CD8-positive, alpha-beta memory T cell (primary cell): ENCODE measurements at regions not wholly inside any gene's neighbourhood (a gene's known extent, or its start where the extent isn't known, plus 50 kb on each side); places are given as distances from the start of the nearest gene placed in this dataset.

Experiments used
- CTCF ChIA-PET: fragments of 350-600 bp; sonication (Branson Sonifier 250); formaldehyde crosslinking; loops from one replicate; lab custom pipeline; 2021; ENCODE audit warnings: antibody characterized with exemption; lab: Charles Lee
- POLR2A ChIA-PET: fragments of 350-600 bp; sonication (Branson Sonifier 250); formaldehyde crosslinking; loops from one replicate; lab custom pipeline; 2021; ENCODE audit warnings: antibody characterized with exemption; lab: Charles Lee
- DNase-seq, 5 donors: peaks; one replicate each; pipeline versions ENCODE4 v3.0.0 to v3.0.0-alpha.2; 2020 to 2022; ENCODE audit warnings: mixed read lengths in 1 of 5
- H3K27ac ChIP-seq: one replicate; pipeline ENCODE4 v1.7.0; 2013; ENCODE audit warnings: low read depth, mild to moderate bottlenecking, low read length, moderate library complexity
- H3K27me3 ChIP-seq: 2 replicates; pipeline ENCODE4 v1.7.0; 2013; ENCODE audit warnings: low read length, mild to moderate bottlenecking; ENCODE audit not compliant: insufficient read depth, poor library complexity, severe bottlenecking
- H3K36me3 ChIP-seq: 2 replicates; pipeline ENCODE4 v1.7.0; 2013; ENCODE audit warnings: mild to moderate bottlenecking, low read length, moderate library complexity; ENCODE audit not compliant: insufficient read depth
- H3K4me1 ChIP-seq: 2 replicates; pipeline ENCODE4 v1.7.0; 2013; ENCODE audit warnings: mild to moderate bottlenecking, low read length, moderate library complexity; ENCODE audit not compliant: insufficient read depth
- H3K4me3 ChIP-seq: 2 replicates; pipeline ENCODE4 v1.7.0; 2013; ENCODE audit warnings: mild to moderate bottlenecking, low read length
- H3K9me3 ChIP-seq: 2 replicates; pipeline ENCODE4 v1.7.0; 2013; ENCODE audit warnings: mild to moderate bottlenecking, low read length
- H3K27ac Mint-ChIP-seq, 8 donors: one replicate each; pipeline ENCODE4 v1.8.0; 2020 to 2021; ENCODE audit warnings: mixed read lengths in 8 of 8, mild to moderate bottlenecking in 6 of 8, inconsistent platforms in 3 of 8, moderate library complexity in 3 of 8
- H3K27me3 Mint-ChIP-seq, 2 donors: one replicate each; pipeline ENCODE4 v1.8.0; 2020 to 2021; ENCODE audit warnings: mixed read lengths in 2 of 2, mild to moderate bottlenecking in 1 of 2, moderate library complexity in 1 of 2
- H3K36me3 Mint-ChIP-seq, 3 donors: one replicate each; pipeline ENCODE4 v1.8.0; 2020 to 2021; ENCODE audit warnings: mixed read lengths in 3 of 3, inconsistent platforms in 1 of 3, mild to moderate bottlenecking in 1 of 3
- H3K4me1 Mint-ChIP-seq, 3 donors: one replicate each; pipeline ENCODE4 v1.8.0; 2020 to 2021; ENCODE audit warnings: mixed read lengths in 3 of 3, inconsistent platforms in 1 of 3, mild to moderate bottlenecking in 1 of 3
- H3K4me3 Mint-ChIP-seq, 7 donors: one replicate each; pipeline ENCODE4 v1.8.0; 2020 to 2021; ENCODE audit warnings: mixed read lengths in 7 of 7, mild to moderate bottlenecking in 6 of 7, moderate library complexity in 4 of 7, inconsistent platforms in 2 of 7
- H3K9me3 Mint-ChIP-seq, 5 donors: one replicate each; pipeline ENCODE4 v1.8.0; 2020 to 2022; ENCODE audit warnings: mixed read lengths in 5 of 5, mild to moderate bottlenecking in 3 of 5, moderate library complexity in 2 of 5, inconsistent platforms in 1 of 5

DNA sequence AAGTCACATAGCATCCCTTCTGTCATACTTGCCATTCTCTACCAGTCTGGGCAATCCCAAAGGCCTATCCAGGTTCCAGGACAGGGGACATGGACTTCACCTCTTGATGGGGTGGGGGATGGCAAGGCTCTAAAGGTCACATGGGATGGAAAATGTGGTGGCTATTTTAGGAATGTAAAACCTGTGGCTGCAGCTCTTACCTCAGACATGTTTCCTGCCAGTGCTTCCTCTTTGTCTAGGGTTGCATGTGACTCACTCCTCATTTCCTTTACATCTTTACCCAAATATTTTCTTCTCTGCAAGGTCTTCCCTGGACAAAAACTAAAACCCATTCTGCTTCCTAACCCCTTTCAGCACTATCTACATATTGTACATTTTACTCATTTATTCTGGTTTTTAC is 135.7 kb downstream of the BTBD3 start:
- no peaks in the 10 kb centered on the region for H3K9me3 ChIP-seq
- Mint-ChIP-seq H3K4me1 (peaks cover 0 to 2% (median 0%) of the 10 kb centered on the region in 3 donors), H3K4me3 (no peak overlapping the region), H3K9me3 (peaks cover 4 to 13% (median 10%) of the 10 kb centered on the region in 5 donors), H3K36me3 (no peaks in the 10 kb centered on the region), H3K27me3 (no peaks in the 10 kb centered on the region), H3K27ac (no peak overlapping the region)
- no peaks in the 10 kb centered on the region for H3K4me1 ChIP-seq
- no peak for DNase-seq
- no peak overlapping the region for H3K27ac ChIP-seq
- no peak overlapping the region for H3K4me3 ChIP-seq
- ChIA-PET CTCF (no interaction called here), POLR2A (no interaction called here)
- H3K36me3 ChIP-seq: no peaks in the 10 kb centered on the region
- no peaks in the 10 kb centered on the region for H3K27me3 ChIP-seq

DNA sequence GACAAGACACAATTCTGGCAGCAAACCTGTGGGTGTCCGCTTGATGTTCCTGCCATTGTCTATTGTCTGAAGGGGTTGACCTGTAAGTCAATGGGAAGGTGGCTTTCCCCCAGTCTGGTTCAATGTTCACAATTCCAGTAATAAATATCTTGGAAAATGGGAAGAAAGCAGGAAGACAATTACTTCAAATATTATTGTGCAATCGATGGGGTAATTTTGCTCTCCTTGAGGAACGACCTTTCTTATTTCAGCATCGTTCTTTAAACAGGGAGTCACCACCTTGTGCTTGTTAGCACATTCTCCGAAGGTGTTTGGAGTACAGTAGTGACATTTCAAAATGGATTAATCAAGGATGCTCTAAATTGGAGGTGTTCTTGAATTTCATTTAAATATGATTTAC is 136.9 kb downstream of the BTBD3 start:
- no peaks in the 10 kb centered on the region for H3K4me1 ChIP-seq
- Mint-ChIP-seq H3K9me3 (peaks cover 5 to 15% (median 10%) of the 10 kb centered on the region in 5 donors), H3K4me1 (peaks cover 0 to 2% (median 0%) of the 10 kb centered on the region in 3 donors), H3K36me3 (no peaks in the 10 kb centered on the region), H3K4me3 (no peak overlapping the region), H3K27ac (no peak overlapping the region), H3K27me3 (no peaks in the 10 kb centered on the region)
- POLR2A ChIA-PET: no interaction called here
- no peak overlapping the region for H3K27ac ChIP-seq
- H3K36me3 ChIP-seq: no peaks in the 10 kb centered on the region
- CTCF ChIA-PET: no interaction called here
- no peak overlapping the region for H3K4me3 ChIP-seq
- no peak for DNase-seq
- H3K9me3 ChIP-seq: no peaks in the 10 kb centered on the region
- no peaks in the 10 kb centered on the region for H3K27me3 ChIP-seq

DNA sequence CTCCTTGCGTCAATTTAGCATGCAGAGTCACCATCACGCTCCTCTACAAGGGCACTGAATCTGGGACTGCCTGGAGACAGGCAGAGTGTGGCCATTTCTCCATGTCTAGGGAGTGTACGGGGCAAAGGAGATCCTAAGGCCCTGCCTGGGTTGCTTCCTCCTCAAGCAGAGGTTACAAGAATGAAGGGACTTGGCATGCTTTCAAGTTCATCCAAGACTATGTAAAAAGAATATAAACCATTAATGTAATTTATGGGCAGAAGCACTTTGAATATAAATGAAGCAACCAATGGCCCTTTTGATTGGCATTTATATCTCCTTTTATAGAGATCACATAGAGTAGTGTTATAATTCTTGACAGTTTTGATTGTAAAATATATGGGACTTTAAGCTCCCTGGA is 137.5 kb downstream of the BTBD3 start:
- POLR2A ChIA-PET: no interaction called here
- peaks cover 8 to 15% (median 10%) of the 10 kb centered on the region in 5 donors for H3K9me3 Mint-ChIP-seq
- Histone ChIP-seq H3K4me1 (no peaks in the 10 kb centered on the region), H3K4me3 (no peak overlapping the region), H3K36me3 (no peaks in the 10 kb centered on the region), H3K27me3 (no peaks in the 10 kb centered on the region), H3K9me3 (no peaks in the 10 kb centered on the region), H3K27ac (no peak overlapping the region)
- H3K4me1 Mint-ChIP-seq: peaks cover 0 to 2% (median 0%) of the 10 kb centered on the region in 3 donors
- H3K27ac Mint-ChIP-seq: no peak overlapping the region
- DNase-seq: no peak
- CTCF ChIA-PET: no interaction called here
- no peak overlapping the region for H3K4me3 Mint-ChIP-seq
- H3K36me3 Mint-ChIP-seq: no peaks in the 10 kb centered on the region
- no peaks in the 10 kb centered on the region for H3K27me3 Mint-ChIP-seq

DNA sequence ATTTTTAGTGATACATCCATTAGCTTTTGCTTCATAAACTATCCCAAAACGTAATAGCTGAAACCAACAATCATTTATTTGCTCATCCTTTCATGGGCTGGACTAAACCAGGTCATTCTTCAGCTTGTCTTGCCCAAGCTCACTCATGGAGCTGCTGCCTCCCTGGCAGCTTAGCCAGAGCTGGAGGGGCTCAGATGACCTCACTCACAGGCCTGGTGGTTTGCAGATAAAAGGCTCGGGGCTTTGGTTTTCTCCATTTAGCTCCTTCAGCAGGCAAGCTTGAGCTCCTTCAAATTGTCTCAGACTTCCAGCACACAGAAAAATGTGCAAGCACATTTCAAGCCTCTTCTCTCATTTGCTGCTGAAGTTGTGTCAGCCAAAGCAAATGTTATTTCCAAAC is 139.1 kb downstream of the BTBD3 start:
- CTCF ChIA-PET: no interaction called here
- H3K27me3 Mint-ChIP-seq: no peaks in the 10 kb centered on the region

DNA sequence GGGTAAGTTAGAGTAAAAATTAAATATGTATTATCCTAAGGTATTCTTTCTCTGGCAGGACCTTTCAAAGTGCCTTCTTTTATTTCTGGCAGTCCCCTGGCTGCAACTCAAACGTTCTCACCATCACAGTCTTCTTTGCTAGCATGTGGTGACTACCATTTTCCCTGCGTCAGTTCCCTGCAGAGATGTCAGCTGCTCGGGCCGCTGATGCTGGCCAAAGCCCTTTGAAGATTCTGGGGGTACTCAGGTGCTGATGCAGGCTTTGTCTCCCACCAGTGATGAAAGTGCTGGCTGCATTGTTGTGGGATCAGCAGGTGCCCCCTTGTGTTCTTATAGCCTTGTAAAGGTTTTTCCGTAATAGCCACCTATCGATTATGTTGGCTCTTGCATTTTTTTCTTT is 140.1 kb downstream of the BTBD3 start:
- peaks cover 6 to 20% (median 11%) of the 10 kb centered on the region in 5 donors for H3K9me3 Mint-ChIP-seq
- no peaks in the 10 kb centered on the region for H3K27me3 Mint-ChIP-seq
- CTCF ChIA-PET: no interaction called here
- H3K36me3 ChIP-seq: no peaks in the 10 kb centered on the region
- H3K4me1 ChIP-seq: no peaks in the 10 kb centered on the region
- H3K27me3 ChIP-seq: no peaks in the 10 kb centered on the region
- H3K27ac Mint-ChIP-seq: no peak overlapping the region
- peaks cover 0 to 2% (median 0%) of the 10 kb centered on the region in 3 donors for H3K4me1 Mint-ChIP-seq
- H3K4me3 Mint-ChIP-seq: no peak overlapping the region
- H3K27ac ChIP-seq: no peak overlapping the region
- POLR2A ChIA-PET: no interaction called here
- no peak overlapping the region for H3K4me3 ChIP-seq
- H3K36me3 Mint-ChIP-seq: no peaks in the 10 kb centered on the region
- no peaks in the 10 kb centered on the region for H3K9me3 ChIP-seq
- no peak for DNase-seq

More for the DNA sequence above, 139.1 kb downstream of the BTBD3 start:
- DNase-seq: no peak
- no peak overlapping the region for H3K4me3 ChIP-seq
- H3K4me1 ChIP-seq: no peaks in the 10 kb centered on the region
- H3K36me3 ChIP-seq: no peaks in the 10 kb centered on the region
- POLR2A ChIA-PET: no interaction called here
- Mint-ChIP-seq H3K36me3 (no peaks in the 10 kb centered on the region), H3K27ac (no peak overlapping the region), H3K4me3 (no peak overlapping the region), H3K4me1 (peaks cover 0 to 2% (median 0%) of the 10 kb centered on the region in 3 donors), H3K9me3 (peaks cover 6 to 20% (median 11%) of the 10 kb centered on the region in 5 donors)
- no peak overlapping the region for H3K27ac ChIP-seq
- no peaks in the 10 kb centered on the region for H3K9me3 ChIP-seq
- no peaks in the 10 kb centered on the region for H3K27me3 ChIP-seq

DNA sequence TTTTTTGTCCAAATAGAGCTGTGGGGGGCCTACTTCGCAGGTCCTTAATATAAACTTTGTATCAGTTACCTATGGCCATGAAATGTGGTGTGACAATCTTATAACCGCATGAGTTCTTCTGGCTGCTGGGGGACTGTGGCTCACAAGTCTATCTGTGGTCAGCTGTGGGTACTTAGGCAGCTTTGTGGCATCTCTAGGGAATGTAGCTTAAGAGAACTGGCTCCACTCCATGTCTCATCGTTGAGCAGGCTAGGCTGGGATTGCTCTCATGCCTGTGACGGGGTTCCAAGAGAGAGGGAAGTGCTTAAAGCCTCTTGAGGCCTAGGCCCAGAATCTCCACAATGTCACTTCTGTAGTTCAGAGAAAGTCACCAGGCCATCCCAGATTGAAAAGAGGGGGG is 140.5 kb downstream of the BTBD3 start:
- Mint-ChIP-seq H3K4me3 (no peak overlapping the region), H3K27ac (no peak overlapping the region), H3K27me3 (no peaks in the 10 kb centered on the region), H3K4me1 (peaks cover 0 to 2% (median 0%) of the 10 kb centered on the region in 3 donors), H3K9me3 (peaks cover 6 to 20% (median 11%) of the 10 kb centered on the region in 5 donors), H3K36me3 (no peaks in the 10 kb centered on the region)
- CTCF ChIA-PET: no interaction called here
- DNase-seq: no peak
- H3K27me3 ChIP-seq: no peaks in the 10 kb centered on the region
- POLR2A ChIA-PET: no interaction called here
- no peaks in the 10 kb centered on the region for H3K4me1 ChIP-seq
- no peak overlapping the region for H3K4me3 ChIP-seq
- H3K9me3 ChIP-seq: no peaks in the 10 kb centered on the region
- H3K36me3 ChIP-seq: no peaks in the 10 kb centered on the region
- H3K27ac ChIP-seq: no peak overlapping the region

DNA sequence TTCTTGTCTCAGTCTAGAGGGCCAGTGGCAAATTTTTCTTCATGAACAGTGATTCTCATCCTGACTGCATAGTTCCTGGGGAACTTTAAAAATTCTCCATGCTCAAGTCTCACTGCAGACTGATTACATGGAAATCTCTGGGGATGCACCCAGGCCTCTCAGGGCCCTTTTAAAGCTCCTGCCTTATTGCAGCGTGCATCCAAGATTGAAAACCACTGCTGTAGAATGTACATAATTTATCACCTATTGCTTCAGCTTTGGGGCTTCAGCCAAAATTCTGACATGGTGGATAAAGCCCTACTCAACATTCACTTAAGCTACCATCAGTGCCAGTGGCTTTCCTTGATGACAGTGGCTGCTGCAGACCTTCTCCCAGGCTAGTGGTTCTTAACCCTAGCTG is 143.8 kb downstream of the BTBD3 start:
- DNase-seq: no peak
- H3K36me3 ChIP-seq: no peaks in the 10 kb centered on the region
- H3K4me3 ChIP-seq: no peak overlapping the region
- no peaks in the 10 kb centered on the region for H3K36me3 Mint-ChIP-seq
- H3K27ac Mint-ChIP-seq: no peak overlapping the region
- H3K4me1 Mint-ChIP-seq: no peaks in the 10 kb centered on the region
- H3K27ac ChIP-seq: no peak overlapping the region
- no peak overlapping the region for H3K4me3 Mint-ChIP-seq
- no peaks in the 10 kb centered on the region for H3K4me1 ChIP-seq
- CTCF ChIA-PET: no interaction called here
- POLR2A ChIA-PET: no interaction called here
- H3K27me3 Mint-ChIP-seq: no peaks in the 10 kb centered on the region
- H3K9me3 Mint-ChIP-seq: peaks cover 4 to 13% (median 9%) of the 10 kb centered on the region in 5 donors
- no peaks in the 10 kb centered on the region for H3K9me3 ChIP-seq
- no peaks in the 10 kb centered on the region for H3K27me3 ChIP-seq

DNA sequence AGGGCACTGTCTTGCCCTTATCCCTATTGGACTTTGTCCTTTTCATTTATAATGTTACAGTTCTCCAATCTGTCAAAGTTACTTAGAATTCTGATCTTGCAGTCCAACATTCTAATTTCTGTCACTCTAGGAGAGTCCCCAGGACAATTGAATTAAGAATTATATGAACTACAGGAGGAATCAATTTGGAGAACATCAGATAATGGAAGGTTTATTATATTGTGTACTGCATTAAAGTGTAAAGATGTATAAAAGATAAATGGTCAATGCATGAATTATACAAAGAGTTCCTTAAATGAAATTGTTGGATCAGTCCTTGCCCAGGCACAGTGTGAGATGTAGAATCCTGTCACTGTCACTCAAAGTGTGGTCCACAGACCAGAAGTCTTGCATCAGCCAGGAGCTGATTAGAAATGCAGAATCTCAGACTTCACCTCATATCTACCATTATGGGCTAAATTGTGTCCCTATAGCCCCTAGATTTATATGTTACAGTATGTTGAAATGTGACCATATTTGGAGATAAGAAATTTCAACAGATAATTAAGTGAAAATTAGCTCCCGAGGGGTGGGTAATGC is 145.5 kb downstream of the BTBD3 start:
- no peak overlapping the region for H3K4me3 ChIP-seq
- H3K4me1 Mint-ChIP-seq: no peaks in the 10 kb centered on the region
- no peaks in the 10 kb centered on the region for H3K9me3 ChIP-seq
- no peaks in the 10 kb centered on the region for H3K27me3 Mint-ChIP-seq
- H3K27ac ChIP-seq: no peak overlapping the region
- H3K36me3 Mint-ChIP-seq: no peaks in the 10 kb centered on the region
- POLR2A ChIA-PET: no interaction called here
- H3K9me3 Mint-ChIP-seq: peaks cover 4 to 15% (median 9%) of the 10 kb centered on the region in 5 donors
- no peaks in the 10 kb centered on the region for H3K36me3 ChIP-seq
- CTCF ChIA-PET: no interaction called here
- H3K4me1 ChIP-seq: no peaks in the 10 kb centered on the region
- no peak for DNase-seq
- no peak overlapping the region for H3K27ac Mint-ChIP-seq
- no peaks in the 10 kb centered on the region for H3K27me3 ChIP-seq
- H3K4me3 Mint-ChIP-seq: no peak overlapping the region
